SK-N-SH (cell line): ENCODE measurements at regions not wholly inside any gene's neighbourhood (a gene's known extent, or its start where the extent isn't known, plus 50 kb on each side); places are given as distances from the start of the nearest gene placed in this dataset.

Source experiments
- CTCF ChIA-PET: fragments of 300-600, 350-600 bp; formaldehyde crosslinking; extraction: SDS; loops from one replicate; lab custom pipeline; 2021; lab: Yijun Ruan, JAX
- POLR2A ChIA-PET: fragments of 350-600 bp; sonication (Branson Sonifier 250); formaldehyde crosslinking; extraction: SDS; loops from one replicate; lab custom pipeline; 2020; ENCODE audit warnings: antibody characterized with exemption, inconsistent platforms; lab: Yijun Ruan, JAX
- DNase-seq: peaks from one replicate; pipeline ENCODE4 v3.0.0; 2012
- H2AFZ ChIP-seq: fragments of 200-600 bp; sonication (generic); 2 replicates; pipeline ENCODE4 v1.8.1; 2016; ENCODE audit warnings: antibody characterized with exemption, mild to moderate bottlenecking, low read depth
- H3F3A ChIP-seq: fragments of 200-600 bp; sonication (generic); replicated peaks from 2 replicates; pipeline ENCODE3; 2016; ENCODE audit warnings: antibody characterized with exemption, mild to moderate bottlenecking; ENCODE audit not compliant: insufficient read depth
- H3K27ac ChIP-seq, 2 experiments: fragments of 200-500 bp in 1 of 2; fragments of 200-600 bp in 1 of 2; sonication (Bioruptor generic) in 1 of 2; sonication (generic), shearing (Covaris generic) in 1 of 2; 2 replicates each; pipeline versions ENCODE4 v1.5.1 to v1.6.1; 2014 to 2016; ENCODE audit warnings: low read depth in 2 of 2, inconsistent platforms in 1 of 2, low read length in 1 of 2, mild to moderate bottlenecking in 1 of 2, mixed read lengths in 1 of 2
- H3K27me3 ChIP-seq: fragments of 200-600 bp; sonication (generic), shearing (Covaris generic); 2 replicates; pipeline ENCODE4 v1.6.1; 2016; ENCODE audit warnings: mixed run types; ENCODE audit not compliant: insufficient read depth
- H3K36me3 ChIP-seq, 2 experiments: fragments of 200-500 bp in 1 of 2; fragments of 200-600 bp in 1 of 2; sonication (Bioruptor generic) in 1 of 2; sonication (generic) in 1 of 2; replicated peaks in 1 of 2; 2 replicates each; pipeline versions ENCODE3 to v1.5.1; 2014 to 2016; ENCODE audit warnings: low read length in 1 of 2, mild to moderate bottlenecking in 1 of 2; ENCODE audit not compliant: insufficient read depth in 2 of 2, control insufficient read depth in 1 of 2
- H3K4me1 ChIP-seq, 2 experiments: fragments of 200-500 bp in 1 of 2; fragments of 200-600 bp in 1 of 2; sonication (Bioruptor generic) in 1 of 2; sonication (generic), shearing (Covaris generic) in 1 of 2; 2 replicates each; pipeline versions ENCODE4 v1.5.1 to v1.6.1; 2014 to 2016; ENCODE audit warnings: low read depth in 1 of 2, low read length in 1 of 2, mixed run types in 1 of 2; ENCODE audit not compliant: insufficient read depth in 2 of 2, control insufficient read depth in 1 of 2
- H3K4me2 ChIP-seq: fragments of 200-600 bp; sonication (generic), shearing (Covaris generic); 2 replicates; pipeline ENCODE4 v1.6.1; 2017; ENCODE audit warnings: mixed run types
- H3K4me3 ChIP-seq, 2 experiments: fragments of 200-500 bp in 1 of 2; fragments of 200-600 bp in 1 of 2; sonication (Bioruptor generic) in 1 of 2; sonication (generic), shearing (Covaris generic) in 1 of 2; 2 replicates each; pipeline versions ENCODE4 v1.5.1 to v1.8.1; 2014 to 2016; ENCODE audit warnings: low read depth in 2 of 2, inconsistent platforms in 1 of 2, low read length in 1 of 2, mild to moderate bottlenecking in 1 of 2, mixed read lengths in 1 of 2, moderate library complexity in 1 of 2
- H3K79me2 ChIP-seq: fragments of 200-600 bp; sonication (generic); 2 replicates; pipeline ENCODE4 v1.8.1; 2017; ENCODE audit warnings: mild to moderate bottlenecking; ENCODE audit not compliant: insufficient read depth
- H3K9ac ChIP-seq: fragments of 200-600 bp; sonication (generic); 2 replicates; pipeline ENCODE4 v1.6.1; 2017; ENCODE audit warnings: mixed run types
- H3K9me2 ChIP-seq: fragments of 200-600 bp; sonication (generic); 2 replicates; pipeline ENCODE4 v1.6.1; 2017; ENCODE audit warnings: mixed run types
- H3K9me3 ChIP-seq: fragments of 200-600 bp; sonication (generic); 2 replicates; pipeline ENCODE4 v1.6.1; 2017; ENCODE audit warnings: mixed run types, mild to moderate bottlenecking, moderate library complexity
- H4K20me1 ChIP-seq: fragments of 200-600 bp; sonication (generic); 2 replicates; pipeline ENCODE4 v1.6.1; 2017; ENCODE audit warnings: mild to moderate bottlenecking, mixed run types; ENCODE audit not compliant: insufficient read depth
- CHD2 ChIP-seq: fragments of 150-350 bp; IDR thresholded peaks from 2 replicates; pipeline ENCODE4 v1.6.1; 2018; ENCODE audit warnings: low read length; ENCODE audit not compliant: partially characterized antibody
- CTCF ChIP-seq: fragments of 200-600 bp; sonication (generic); IDR thresholded peaks from 2 replicates; pipeline ENCODE4 v1.6.1; 2017; ENCODE audit warnings: antibody characterized with exemption, mild to moderate bottlenecking, moderate library complexity
- EP300 ChIP-seq, 2 experiments: IDR thresholded peaks; 2 replicates each; pipeline versions ENCODE4 v1.4.0 to v1.6.1; 2012; ENCODE audit warnings: borderline replicate concordance in 1 of 2, low read depth in 1 of 2, low read length in 1 of 2
- FOXM1 ChIP-seq: IDR thresholded peaks from 2 replicates; pipeline ENCODE4 v1.4.0; 2012; ENCODE audit warnings: low read depth, mild to moderate bottlenecking
- JUND ChIP-seq: IDR thresholded peaks from 2 replicates; pipeline ENCODE4 v1.4.0; 2012
- MAX ChIP-seq: IDR thresholded peaks from 2 replicates; pipeline ENCODE4 v1.4.0; 2012; ENCODE audit warnings: low read depth
- NFIC ChIP-seq: IDR thresholded peaks from 2 replicates; pipeline ENCODE4 v1.4.0; 2012; ENCODE audit warnings: borderline replicate concordance
- RXRA ChIP-seq: IDR thresholded peaks from 2 replicates; pipeline ENCODE4 v1.4.0; 2012; ENCODE audit warnings: low read depth, mild to moderate bottlenecking, borderline replicate concordance
- SIN3A ChIP-seq: IDR thresholded peaks from 2 replicates; pipeline ENCODE4 v1.6.1; 2012; ENCODE audit warnings: low read depth, mild to moderate bottlenecking, low read length, moderate library complexity, borderline replicate concordance
- TCF12 ChIP-seq: IDR thresholded peaks from 2 replicates; pipeline ENCODE4 v1.4.0; 2012
- TEAD4 ChIP-seq: IDR thresholded peaks from 2 replicates; pipeline ENCODE4 v1.4.0; 2012; ENCODE audit warnings: mild to moderate bottlenecking, borderline replicate concordance; ENCODE audit not compliant: insufficient read depth
- WGBS: methylation state at CpG from one replicate; pipeline ENCODE4 v1.1.6; 2017; ENCODE audit warnings: low lambda C conversion rate; 5-methylcytosine and 5-hydroxymethylcytosine counted together

GRCh38 chr1:186564582-186564981, 103.7 kb upstream of the PDC start:
- Histone ChIP-seq H3K79me2 (no peaks in the 10 kb centered on the region), H3F3A (peaks cover 19% of the 10 kb centered on the region), H2AFZ (peak overlapping the region; percentile 27; the same call in 1 of the 2 replicates), H4K20me1 (no peaks in the 10 kb centered on the region), H3K9me2 (no peaks in the 10 kb centered on the region), H3K4me2 (no peak overlapping the region), H3K4me1 (peaks cover 0 to 22% of the 10 kb centered on the region in 2 experiments; a peak in 3 of 4 replicates), H3K9me3 (no peaks in the 10 kb centered on the region), H3K36me3 (no peaks in the 10 kb centered on the region), H3K9ac (no peak overlapping the region), H3K4me3 (no peak overlapping the region), H3K27ac (peak overlapping the region in 1 of 2 experiments; percentile 89; a peak in 2 of 4 replicates), H3K27me3 (no peaks in the 10 kb centered on the region)
- ChIA-PET POLR2A (no interaction called here), CTCF (interaction anchor here (1.0 kb wide), 1 partner anchor 82 kb away, joined by 3 read pairs; no protein-coding TSS in a partner anchor)
- WGBS, result 78% methylated on average over 1 of the region's 1 CpG
- no peak for TF ChIP-seq CTCF
- TF ChIP-seq CHD2, result no peak
- no peak for TF ChIP-seq FOXM1
- no peak for TF ChIP-seq TEAD4
- TF ChIP-seq MAX, result no peak
- DNase-seq, result no peak

- H3K27ac ChIP-seq, result peak overlapping the region; percentile 47 to 89; a peak in 3 of 4 replicates
- H3K9ac ChIP-seq, result peak overlapping the region; percentile 67; the same call in 1 of the 2 replicates
- CTCF ChIA-PET, result no interaction called here
These were observed 98.7 kb upstream of the PDC start for GRCh38 chr1:186559601-186560116.

More at GRCh38 chr1:186559601-186560116, 98.7 kb upstream of the PDC start:
- Histone ChIP-seq H3K9me3 (no peaks in the 10 kb centered on the region), H3K36me3 (no peaks in the 10 kb centered on the region), H3K4me3 (no peak overlapping the region), H3K4me2 (peak overlapping the region; percentile 48), H4K20me1 (no peaks in the 10 kb centered on the region), H2AFZ (peak overlapping the region; percentile 93), H3F3A (peaks cover 10% of the 10 kb centered on the region), H3K9me2 (no peaks in the 10 kb centered on the region), H3K4me1 (peaks cover 0 to 10% of the 10 kb centered on the region in 2 experiments; a peak in 3 of 4 replicates), H3K27me3 (no peaks in the 10 kb centered on the region), H3K79me2 (no peaks in the 10 kb centered on the region)
- no peak for DNase-seq
- TF ChIP-seq TCF12 (peak; percentile 66), SIN3A (no peak), NFIC (0 out of 2 replicates have a peak, but pooled peaks have one; percentile 1), JUND (peak; percentile 13; the same call in 1 of the 2 replicates), EP300 (IDR thresholded peaks at IDR 0.05; ENCODE audit: borderline replicate concordance in 1 of 2, low read depth in 1 of 2, low read length in 1 of 2) (peak in 1 of 2 experiments; percentile 30; a peak in 1 of 4 replicates), RXRA (no peak), FOXM1 (no peak)
- POLR2A ChIA-PET, result no interaction called here
- WGBS, result 27% methylated on average over 6 of the region's 6 CpGs
